GM12874 (cell line): ENCODE measurements at regions not wholly inside any gene's neighbourhood (a gene's known extent, or its start where the extent isn't known, plus 50 kb on each side); places are given as distances from the start of the nearest gene placed in this dataset.

Experiments used
- CTCF ChIP-seq: IDR thresholded peaks from 2 replicates; pipeline ENCODE4 v1.5.1; 2011; ENCODE audit warnings: low read depth, mild to moderate bottlenecking, control low read depth, low read length, moderate library complexity; ENCODE audit not compliant: insufficient read depth

- no peak for TF ChIP-seq CTCF
Observed at GRCh38 chr7:47213276-47213675, 368.6 kb downstream of the TNS3 start.

GRCh38 chr7:47211519-47211973 lies 370.4 kb downstream of the TNS3 start:
- TF ChIP-seq CTCF: no peak

GRCh38 chr7:47210281-47210854 lies 371.5 kb downstream of the TNS3 start:
- TF ChIP-seq CTCF: no peak

- no peak for TF ChIP-seq CTCF
Observed at GRCh38 chr7:47207956-47208355, 374.0 kb downstream of the TNS3 start.

GRCh38 chr7:47204709-47205108 lies 377.2 kb downstream of the TNS3 start:
- no peak for TF ChIP-seq CTCF

- TF ChIP-seq CTCF: no peak
Observed at GRCh38 chr7:47202146-47202783, 379.6 kb downstream of the TNS3 start.

GRCh38 chr7:47198159-47198558 lies 383.8 kb downstream of the TNS3 start:
- TF ChIP-seq CTCF: no peak
